HG02870 (cell line): ENCODE measurements at regions not wholly inside any gene's neighbourhood (a gene's known extent, or its start where the extent isn't known, plus 50 kb on each side); places are given as distances from the start of the nearest gene placed in this dataset.
"Not testable (repeated sequence)": the region's sequence is repeated elsewhere in the genome, so short reads cannot be mapped to it uniquely, and the experiment has no call there.

Experiments
- ATAC-seq: cut with Tn5 transposase; IDR thresholded peaks from one replicate; pipeline ENCODE4 v1.9.1; 2021; ENCODE audit warnings: mild to moderate bottlenecking, moderate library complexity; ENCODE audit not compliant: unreplicated experiment

- no peak for ATAC-seq
Measured at GRCh38 chr14:65959563-65960024, 526.6 kb upstream of the CCDC196 start.

GRCh38 chr14:65961004-65961403 lies 525.2 kb upstream of the CCDC196 start:
- peak; percentile 80 for ATAC-seq

GRCh38 chr14:65962952-65963351 lies 523.2 kb upstream of the CCDC196 start:
- no peak for ATAC-seq

- no peak for ATAC-seq
Measured at GRCh38 chr14:65964366-65964765, 521.8 kb upstream of the CCDC196 start.

GRCh38 chr14:65966188-65966587 lies 520.0 kb upstream of the CCDC196 start:
- no peak for ATAC-seq

- ATAC-seq = no peak
Measured at GRCh38 chr14:65972346-65972870, 513.8 kb upstream of the CCDC196 start.

GRCh38 chr14:65972891-65973290 lies 513.3 kb upstream of the CCDC196 start:
- no peak for ATAC-seq

- no peak for ATAC-seq
Measured at GRCh38 chr14:65975865-65976264, 510.3 kb upstream of the CCDC196 start.

GRCh38 chr14:65976761-65977404 lies 509.3 kb upstream of the CCDC196 start:
- ATAC-seq = no peak

- no peak for ATAC-seq
Measured at GRCh38 chr14:65981192-65981843, 504.9 kb upstream of the CCDC196 start.

GRCh38 chr14:65986041-65986440 lies 500.1 kb upstream of the CCDC196 start:
- ATAC-seq = no peak

GRCh38 chr14:65989981-65990380 lies 496.2 kb upstream of the CCDC196 start:
- ATAC-seq = no peak

- no peak for ATAC-seq
Measured at GRCh38 chr14:65991104-65991503, 495.1 kb upstream of the CCDC196 start.

GRCh38 chr14:65991935-65992334 lies 494.2 kb upstream of the CCDC196 start:
- not testable (repeated sequence) for ATAC-seq

- no peak for ATAC-seq
Measured at GRCh38 chr14:65993103-65993502, 493.1 kb upstream of the CCDC196 start.

- no peak for ATAC-seq
Measured at GRCh38 chr14:65993996-65994395, 492.2 kb upstream of the CCDC196 start.

GRCh38 chr14:65997347-65997746 lies 488.8 kb upstream of the CCDC196 start:
- no peak for ATAC-seq

GRCh38 chr14:65999865-66000264 lies 486.3 kb upstream of the CCDC196 start:
- ATAC-seq = no peak

GRCh38 chr14:66000766-66001165 lies 485.4 kb upstream of the CCDC196 start:
- ATAC-seq = no peak

GRCh38 chr14:66001356-66001755 lies 484.8 kb upstream of the CCDC196 start:
- no peak for ATAC-seq

GRCh38 chr14:66003082-66003730 lies 483.0 kb upstream of the CCDC196 start:
- ATAC-seq = no peak

- no peak for ATAC-seq
Measured at GRCh38 chr14:66005900-66006434, 480.2 kb upstream of the CCDC196 start.
